BE2C (cell line): ENCODE measurements at regions not wholly inside any gene's neighbourhood (a gene's known extent, or its start where the extent isn't known, plus 50 kb on each side); places are given as distances from the start of the nearest gene placed in this dataset.
A peak's percentile ranks its signal among the peaks of the same experiment; 100 is the strongest.

ENCODE experiments used
- DNase-seq: peaks from one replicate; pipeline ENCODE4 v3.0.0-alpha.2; 2020
- H3K27me3 ChIP-seq: fragments of 250-450 bp; sonication (Bioruptor Pico); 2 replicates; pipeline ENCODE4 v1.5.1; 2020; ENCODE audit warnings: mild to moderate bottlenecking
- H3K36me3 ChIP-seq: fragments of 250-450 bp; sonication (Bioruptor Pico); 2 replicates; pipeline ENCODE4 v1.5.1; 2020; ENCODE audit warnings: mild to moderate bottlenecking
- H3K4me1 ChIP-seq: fragments of 250-450 bp; sonication (Bioruptor Pico); 2 replicates; pipeline ENCODE4 v1.5.1; 2020
- H3K4me3 ChIP-seq: 2 replicates; pipeline ENCODE4 v1.5.1; 2011; ENCODE audit warnings: low read depth, low read length
- H3K9me3 ChIP-seq: fragments of 250-450 bp; sonication (Bioruptor Pico); 2 replicates; pipeline ENCODE4 v1.5.1; 2020
- CTCF ChIP-seq: IDR thresholded peaks from 2 replicates; pipeline ENCODE4 v1.5.1; 2012; ENCODE audit warnings: mild to moderate bottlenecking, low read depth, low read length

- Histone ChIP-seq H3K9me3 (no peaks in the 10 kb centered on the region), H3K4me3 (no peak overlapping the region), H3K27me3 (no peaks in the 10 kb centered on the region), H3K4me1 (no peaks in the 10 kb centered on the region), H3K36me3 (no peaks in the 10 kb centered on the region)
- no peak for DNase-seq
- TF ChIP-seq CTCF = no peak
Measured at GRCh38 chr2:17162713-17163112, 355.5 kb downstream of the RAD51AP2 start.

GRCh38 chr2:17160594-17160993 is 357.6 kb downstream of the RAD51AP2 start:
- TF ChIP-seq CTCF = no peak
- H3K4me3 ChIP-seq = no peak overlapping the region
- DNase-seq = no peak
- H3K4me1 ChIP-seq = no peaks in the 10 kb centered on the region
- no peaks in the 10 kb centered on the region for H3K36me3 ChIP-seq
- H3K27me3 ChIP-seq = no peaks in the 10 kb centered on the region
- no peaks in the 10 kb centered on the region for H3K9me3 ChIP-seq

- DNase-seq = no peak
- TF ChIP-seq CTCF = no peak
Measured at GRCh38 chr2:17156086-17156485, 362.2 kb downstream of the RAD51AP2 start.

GRCh38 chr2:17149945-17150344 is 368.3 kb downstream of the RAD51AP2 start:
- Histone ChIP-seq H3K27me3 (no peaks in the 10 kb centered on the region), H3K4me1 (no peaks in the 10 kb centered on the region), H3K4me3 (no peak overlapping the region), H3K36me3 (no peaks in the 10 kb centered on the region), H3K9me3 (no peaks in the 10 kb centered on the region)
- no peak for TF ChIP-seq CTCF
- no peak for DNase-seq

More at GRCh38 chr2:17156086-17156485, 362.2 kb downstream of the RAD51AP2 start:
- Histone ChIP-seq H3K4me1 (no peaks in the 10 kb centered on the region), H3K9me3 (no peaks in the 10 kb centered on the region), H3K4me3 (no peak overlapping the region), H3K27me3 (no peaks in the 10 kb centered on the region), H3K36me3 (no peaks in the 10 kb centered on the region)

GRCh38 chr2:17148407-17149145 is 369.7 kb downstream of the RAD51AP2 start:
- no peaks in the 10 kb centered on the region for H3K27me3 ChIP-seq

More at GRCh38 chr2:17148407-17149145, 369.7 kb downstream of the RAD51AP2 start:
- TF ChIP-seq CTCF = peak; percentile 23
- H3K4me1 ChIP-seq = no peaks in the 10 kb centered on the region
- H3K36me3 ChIP-seq = no peaks in the 10 kb centered on the region
- no peak for DNase-seq
- H3K9me3 ChIP-seq = no peaks in the 10 kb centered on the region
- H3K4me3 ChIP-seq = no peak overlapping the region
